ENCODE measurements at regions not wholly inside any gene's neighbourhood (a gene's known extent, or its start where the extent isn't known, plus 50 kb on each side); places are given as distances from the start of the nearest gene placed in this dataset.
"Not testable (repeated sequence)": the region's sequence is repeated elsewhere in the genome, so short reads cannot be mapped to it uniquely, and the experiment has no call there.

DNA sequence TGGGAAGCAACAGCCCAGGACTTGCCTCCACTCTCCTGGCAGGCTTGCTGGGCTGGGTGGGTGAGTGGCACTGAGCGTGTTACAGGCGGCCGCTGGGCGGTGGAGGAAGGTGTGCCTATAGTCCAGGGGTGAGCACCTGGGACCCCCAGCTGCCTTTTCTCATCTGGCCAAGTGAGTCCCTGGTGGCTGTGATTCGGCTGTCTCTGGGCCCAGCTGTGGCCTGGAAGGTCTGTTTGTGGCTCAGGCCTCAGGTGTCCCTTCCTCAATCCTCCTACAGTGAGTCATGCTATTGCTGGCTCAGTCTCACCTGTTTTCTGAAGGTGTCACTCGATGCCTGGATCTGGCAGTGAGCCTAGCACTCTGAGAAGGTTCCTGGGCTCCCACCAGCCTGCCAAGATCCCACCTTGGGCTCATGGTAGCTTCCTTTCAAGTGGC lies 564.2 kb downstream of the PTPRU start:
- no peak for DNase-seq

DNA sequence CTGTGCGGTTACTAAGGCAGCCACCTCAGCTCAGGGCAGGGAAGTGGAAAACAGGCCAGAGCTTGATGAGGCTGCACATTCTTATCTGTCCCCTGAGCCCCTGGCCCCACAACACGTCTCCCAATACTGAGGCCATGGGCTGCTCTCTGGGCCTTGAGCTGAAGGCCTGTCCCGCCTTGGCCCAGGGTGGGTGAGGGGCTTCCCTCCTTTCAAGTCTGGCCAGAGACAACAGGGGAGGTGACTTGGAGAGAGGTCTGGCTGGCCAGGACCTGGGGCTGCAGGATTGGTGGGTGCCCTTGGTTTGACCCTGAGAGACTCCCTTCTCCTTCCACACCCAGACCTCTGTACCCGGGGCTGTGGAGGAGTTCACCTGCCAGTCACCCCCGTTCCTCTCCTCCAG lies 563.8 kb downstream of the PTPRU start:
- DNase-seq: no peak

DNA sequence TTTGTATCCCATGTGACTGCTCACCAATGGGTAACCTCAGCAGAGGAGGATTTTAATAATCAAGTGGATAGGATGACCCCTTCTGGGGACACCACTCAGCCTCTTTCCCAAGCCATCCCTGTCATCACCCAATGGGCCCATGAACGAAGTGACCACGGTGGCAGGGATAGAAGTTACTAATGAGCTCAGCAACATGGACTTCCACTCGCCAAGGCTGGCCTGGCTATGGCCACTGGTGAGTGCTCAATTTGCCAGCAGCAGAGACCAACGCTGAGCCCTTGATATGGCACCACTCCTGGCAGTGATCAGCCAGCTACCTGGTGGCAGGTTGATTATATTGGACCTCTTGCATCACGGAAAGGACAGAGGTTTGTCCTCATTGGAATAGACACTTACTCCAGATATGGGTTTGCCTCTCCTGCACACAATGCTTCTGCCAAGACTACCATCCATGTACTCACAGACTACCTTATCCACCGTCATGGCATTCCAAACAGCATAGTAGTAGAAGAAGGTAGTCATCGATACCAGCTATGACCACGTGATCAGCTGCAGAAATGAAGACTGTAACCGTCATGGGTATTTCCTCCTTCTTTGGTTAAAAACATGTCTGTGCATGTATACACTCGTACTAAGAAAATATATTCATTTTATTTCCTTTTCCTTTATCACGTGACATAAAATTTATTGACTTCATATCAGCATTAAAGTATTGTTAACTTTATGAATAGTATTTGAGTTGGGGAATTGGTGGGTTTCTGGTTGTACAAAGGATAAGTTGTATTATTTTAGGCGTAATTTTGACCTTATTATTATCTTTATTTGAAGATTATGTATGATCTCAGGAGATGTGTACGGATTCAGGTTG lies 562.6 kb downstream of the PTPRU start:
- no peak for DNase-seq

DNA sequence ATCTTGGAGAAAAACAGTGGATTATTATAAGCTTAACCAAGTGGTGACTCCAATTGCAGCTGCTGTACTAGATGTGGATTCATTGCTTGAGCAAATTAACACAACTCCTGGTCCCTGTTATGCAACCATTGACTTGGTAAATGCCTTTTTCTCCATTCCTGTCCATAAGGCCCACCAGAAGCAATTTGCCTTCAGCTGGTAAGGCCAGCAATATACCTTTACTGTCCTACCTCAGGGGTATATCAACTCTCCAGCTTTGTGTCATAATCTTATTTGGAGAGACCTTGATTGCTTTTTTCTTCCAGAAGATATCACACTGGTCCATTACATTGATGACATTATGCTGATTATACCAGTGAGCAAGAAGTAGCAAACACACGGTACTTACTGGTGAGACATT lies 560.8 kb downstream of the PTPRU start:
- not testable (repeated sequence) for DNase-seq

DNA sequence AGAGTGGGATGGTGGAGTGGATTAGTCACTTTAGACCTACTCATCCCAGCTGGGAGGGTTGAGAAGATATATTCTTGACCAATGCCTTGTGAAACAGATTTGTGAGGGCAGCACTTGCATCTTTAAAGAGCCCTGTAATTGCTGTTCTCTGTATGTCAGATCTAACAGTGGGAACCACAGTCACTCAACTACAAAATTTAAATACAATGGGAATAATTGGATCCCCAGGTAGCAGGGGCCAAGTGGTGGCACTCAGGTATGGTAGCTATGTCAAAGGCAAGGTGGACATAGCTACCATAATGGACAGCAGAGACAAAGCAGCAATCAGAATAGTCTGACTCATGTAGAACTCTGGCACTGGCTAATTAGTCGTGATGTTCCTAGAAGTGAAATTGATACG lies 559.6 kb downstream of the PTPRU start:
- not testable (repeated sequence) for DNase-seq

DNA sequence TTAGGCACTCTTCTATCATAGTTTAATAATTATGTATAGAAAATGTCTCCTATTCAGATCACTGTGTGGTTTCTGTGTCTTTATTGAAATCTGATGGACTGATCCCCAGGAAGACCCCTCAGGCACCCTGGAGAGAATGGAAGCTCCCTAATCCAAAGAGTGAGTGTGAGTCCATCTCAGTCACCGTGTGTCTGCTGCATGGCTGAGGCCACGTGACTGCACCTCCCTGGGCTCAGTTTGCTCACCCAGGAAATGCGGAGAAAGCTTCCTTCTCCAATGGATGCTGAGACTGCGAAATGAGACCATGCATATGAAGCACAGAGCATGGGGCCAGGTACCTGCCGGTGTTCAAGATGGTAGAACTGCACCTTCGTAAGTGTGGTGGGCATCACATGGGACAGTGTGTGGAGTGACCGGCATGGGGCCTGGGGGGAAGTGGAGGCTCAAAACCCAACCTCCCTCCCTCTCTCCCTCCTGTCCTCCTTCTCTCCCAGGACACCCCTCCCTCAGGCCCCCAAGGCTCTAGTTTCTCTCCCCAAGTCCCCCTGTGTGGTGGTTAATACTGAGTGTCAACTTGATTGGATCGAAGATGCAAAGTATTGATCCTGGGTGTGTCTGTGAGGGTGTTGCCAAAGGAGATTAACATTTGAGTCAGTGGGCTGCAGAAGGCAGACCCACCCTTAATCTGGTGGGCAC lies 557.5 kb downstream of the PTPRU start:
- DNase-seq: no peak

DNA sequence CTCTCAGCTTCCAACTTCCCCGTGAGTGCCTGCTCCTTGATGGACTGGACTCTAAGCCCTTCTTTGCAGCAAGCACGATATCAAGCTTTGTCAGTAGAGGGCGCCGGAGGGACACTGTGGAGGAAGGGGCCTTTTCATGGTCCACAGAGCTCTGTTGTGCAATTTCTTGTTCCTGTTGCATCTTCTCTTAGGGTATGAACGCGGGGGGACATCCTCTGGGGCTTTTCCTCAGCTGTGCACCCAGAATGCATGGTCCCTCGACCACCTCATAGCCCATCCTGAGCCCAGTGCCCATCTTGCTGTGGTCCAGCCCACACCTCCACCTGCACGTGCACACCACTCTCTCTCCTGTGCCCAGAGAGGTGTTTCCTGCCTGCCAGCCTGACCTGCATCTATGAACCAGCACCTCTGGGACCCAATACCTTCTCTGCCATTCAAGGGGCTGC lies 556.8 kb downstream of the PTPRU start:
- DNase-seq: peak; percentile 79 to 86

DNA sequence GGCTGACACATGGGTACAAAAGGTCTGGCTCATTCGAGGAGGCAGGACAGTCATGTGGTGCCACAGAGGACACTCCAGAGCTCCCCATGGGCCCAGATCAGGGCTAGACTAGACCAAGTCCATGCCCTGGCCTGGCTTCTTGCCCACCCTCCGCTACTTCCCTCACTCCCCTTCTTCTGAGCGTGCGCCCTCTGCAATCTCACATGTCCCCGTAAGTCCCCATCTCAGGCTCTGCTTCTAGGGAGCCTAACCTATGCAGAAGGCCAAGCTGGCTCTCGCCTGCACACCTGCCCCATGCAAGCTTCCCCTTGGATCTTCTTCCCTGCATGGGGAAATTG lies 553.6 kb downstream of the PTPRU start:
- no peak for DNase-seq

DNA sequence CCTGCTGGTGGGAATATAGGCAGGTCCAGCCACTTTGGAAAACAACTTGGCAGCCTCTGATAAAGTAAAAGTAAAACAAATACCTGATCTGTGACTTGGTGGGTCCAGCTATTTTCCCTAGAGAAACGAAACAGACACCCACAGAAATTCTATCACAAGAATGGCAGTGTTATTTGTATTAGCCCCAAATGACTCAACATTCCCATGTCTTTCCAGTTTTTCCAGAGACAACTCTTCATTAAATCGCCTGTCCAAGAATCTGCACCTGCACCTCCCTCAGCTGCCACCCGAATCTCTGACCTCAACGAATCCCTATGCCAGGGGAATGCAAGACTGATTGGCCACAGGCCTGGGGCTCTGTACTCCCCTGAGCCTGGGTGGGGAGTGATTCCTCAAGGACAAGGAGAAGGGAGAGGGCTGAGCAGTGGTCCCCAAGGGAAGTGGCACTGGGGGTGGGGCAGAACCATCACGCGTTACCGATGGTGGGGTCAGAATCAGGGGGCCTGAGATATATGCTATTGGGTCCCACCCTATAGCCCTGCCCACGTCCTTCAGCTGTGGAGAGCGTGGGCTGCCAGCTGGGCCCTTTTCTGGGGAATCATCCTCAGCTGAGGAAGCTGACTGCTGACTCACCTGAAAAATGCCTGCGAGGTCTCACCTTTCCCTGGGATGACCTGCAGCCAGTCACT lies 553.0 kb downstream of the PTPRU start:
- DNase-seq: no peak

DNA sequence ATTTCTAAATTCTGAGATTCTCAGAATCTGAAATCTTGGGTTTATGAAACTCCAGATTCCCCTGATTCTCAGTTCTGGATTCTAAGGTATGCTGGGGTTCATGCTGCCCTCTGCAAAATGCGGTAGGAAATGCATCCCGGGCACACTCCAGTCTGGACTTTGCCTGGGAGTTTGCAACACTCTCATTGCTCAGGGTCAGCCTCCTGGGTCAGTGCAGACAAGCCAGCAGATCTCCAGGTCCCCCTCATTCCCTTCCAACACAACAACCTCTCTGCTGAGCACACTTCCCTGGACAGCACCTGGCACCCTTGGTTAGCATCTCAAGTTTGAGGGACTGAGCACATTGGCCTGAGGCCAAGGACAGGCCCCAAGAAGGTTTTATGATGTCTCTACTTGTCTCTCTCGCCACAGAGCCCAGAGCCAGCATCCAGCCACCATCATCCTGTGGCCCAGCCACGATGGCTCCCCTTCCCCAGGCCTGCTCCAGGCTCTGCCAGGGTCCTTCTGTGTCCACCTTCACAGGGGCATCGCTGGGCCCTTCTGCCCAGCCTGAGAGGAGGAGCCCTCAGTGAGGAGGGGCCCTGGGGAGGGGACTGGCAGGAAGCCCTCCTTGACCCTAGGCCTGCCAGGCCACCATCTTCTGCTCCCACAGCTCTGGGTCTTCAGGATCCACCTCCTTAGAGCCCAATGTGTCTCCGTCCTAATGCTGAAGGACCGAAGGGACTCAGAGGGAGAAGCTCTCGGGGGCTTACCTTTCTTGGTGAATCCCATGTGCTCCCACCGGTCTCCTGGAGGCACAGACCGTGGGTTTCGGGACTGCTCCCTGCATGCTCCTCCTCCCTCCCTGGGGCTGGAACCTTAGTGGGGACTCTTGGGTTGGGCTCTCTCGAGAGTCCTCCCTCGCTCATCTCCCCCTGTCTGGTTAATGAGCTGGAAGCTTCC lies 550.7 kb downstream of the PTPRU start:
- DNase-seq: no peak

DNA sequence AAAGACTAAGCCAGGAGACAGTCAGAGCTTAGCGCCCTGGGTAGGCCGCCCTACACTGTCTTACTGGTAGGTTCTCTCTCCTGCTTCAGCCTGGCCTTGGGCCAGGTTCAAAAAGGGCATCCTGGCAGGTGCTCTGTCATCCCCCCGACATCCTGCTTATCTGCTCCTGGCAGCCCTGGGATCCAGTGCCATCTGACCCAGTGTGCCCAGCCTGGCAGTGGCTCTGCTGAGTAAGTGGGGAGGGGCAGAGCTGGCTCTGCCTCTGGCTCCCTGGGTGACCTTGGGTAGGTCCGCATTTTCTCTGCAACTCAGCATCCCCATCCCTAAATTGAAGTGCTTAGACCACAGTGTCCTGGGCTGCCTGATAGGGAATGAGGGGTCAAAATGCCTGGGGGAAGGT lies 549.9 kb downstream of the PTPRU start:
- DNase-seq: peak in 1 of 2 experiments; percentile 43

DNA sequence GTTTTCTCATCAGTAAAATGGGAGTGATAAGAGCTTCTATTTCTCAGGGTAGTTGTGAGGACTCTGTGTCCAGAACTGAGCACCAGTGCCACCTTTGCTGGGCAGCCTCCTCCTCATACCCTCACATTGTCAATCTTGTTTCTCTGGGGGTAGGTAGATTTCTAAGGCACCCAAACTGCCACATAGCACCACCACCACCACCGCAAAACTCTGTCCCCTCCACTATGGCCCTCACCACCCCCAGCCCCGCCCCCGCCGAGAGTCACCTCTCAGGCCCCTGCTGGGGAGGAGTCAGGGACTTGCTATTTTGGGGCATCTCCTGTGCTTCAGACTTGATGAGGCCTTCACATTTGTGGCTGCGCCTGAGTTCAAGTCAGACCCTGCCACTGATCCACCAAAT lies 549.2 kb downstream of the PTPRU start:
- no peak for DNase-seq

DNA sequence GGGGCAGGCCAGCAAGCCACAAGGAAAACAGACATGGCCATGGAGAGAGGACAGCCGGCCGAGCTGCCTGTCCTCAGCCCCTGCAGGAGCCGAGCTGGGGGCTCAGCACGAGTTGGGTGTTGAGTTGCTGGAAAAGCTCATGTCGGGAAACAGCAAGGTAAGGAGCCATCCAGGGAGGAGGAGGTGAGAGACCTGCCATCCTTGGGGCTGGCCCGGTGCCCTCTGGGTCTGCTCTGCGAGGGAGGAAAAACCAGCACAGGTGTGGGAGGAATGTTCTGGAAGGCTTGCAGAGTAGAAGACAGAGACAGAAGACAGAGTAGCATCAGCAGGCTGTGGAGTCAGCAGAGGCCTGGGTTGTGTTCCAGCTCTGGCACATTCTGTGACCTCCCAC lies 548.8 kb downstream of the PTPRU start:
- no peak for DNase-seq

DNA sequence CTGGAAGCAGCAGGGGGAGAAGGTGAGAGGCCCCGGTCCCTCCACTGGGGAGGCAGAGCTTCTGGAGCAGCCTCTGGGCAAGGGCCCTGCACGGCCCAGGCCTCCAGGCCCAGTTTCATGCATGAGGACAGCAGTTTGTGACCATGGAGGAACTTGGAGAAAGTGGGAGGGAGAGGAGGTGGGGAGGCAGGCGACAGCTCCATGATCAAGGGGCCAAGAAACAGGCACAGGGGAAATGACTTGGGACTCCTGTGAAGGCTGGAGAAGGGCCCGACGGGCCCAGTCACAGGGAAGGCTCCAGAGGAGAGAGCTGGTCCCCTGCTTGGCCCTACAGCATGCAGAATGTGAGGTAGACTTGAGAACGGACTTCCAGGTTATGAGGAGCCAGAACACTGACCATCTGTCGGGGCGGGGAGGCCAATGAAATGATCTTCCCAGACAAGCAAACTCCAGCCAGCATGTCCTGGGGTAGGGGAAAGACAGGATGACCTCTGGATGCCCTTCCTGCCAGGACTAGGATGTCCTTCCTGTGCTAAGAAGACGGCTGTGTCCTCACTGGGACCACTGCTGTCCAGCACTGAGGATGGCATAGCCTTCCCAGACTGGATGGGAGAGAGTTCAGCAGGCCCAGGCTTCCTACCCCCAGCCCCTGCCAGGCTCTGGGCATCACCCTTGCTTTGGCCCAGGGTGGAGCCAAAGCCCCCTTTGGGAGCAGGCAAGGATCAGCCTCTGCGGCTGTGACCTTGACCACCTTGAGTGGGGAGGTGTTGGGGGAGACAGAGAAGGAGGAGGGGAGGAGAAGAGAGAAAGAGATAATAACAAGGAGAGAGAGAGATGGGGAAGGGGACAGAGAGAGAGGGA lies 548.2 kb downstream of the PTPRU start:
- no peak for DNase-seq

DNA sequence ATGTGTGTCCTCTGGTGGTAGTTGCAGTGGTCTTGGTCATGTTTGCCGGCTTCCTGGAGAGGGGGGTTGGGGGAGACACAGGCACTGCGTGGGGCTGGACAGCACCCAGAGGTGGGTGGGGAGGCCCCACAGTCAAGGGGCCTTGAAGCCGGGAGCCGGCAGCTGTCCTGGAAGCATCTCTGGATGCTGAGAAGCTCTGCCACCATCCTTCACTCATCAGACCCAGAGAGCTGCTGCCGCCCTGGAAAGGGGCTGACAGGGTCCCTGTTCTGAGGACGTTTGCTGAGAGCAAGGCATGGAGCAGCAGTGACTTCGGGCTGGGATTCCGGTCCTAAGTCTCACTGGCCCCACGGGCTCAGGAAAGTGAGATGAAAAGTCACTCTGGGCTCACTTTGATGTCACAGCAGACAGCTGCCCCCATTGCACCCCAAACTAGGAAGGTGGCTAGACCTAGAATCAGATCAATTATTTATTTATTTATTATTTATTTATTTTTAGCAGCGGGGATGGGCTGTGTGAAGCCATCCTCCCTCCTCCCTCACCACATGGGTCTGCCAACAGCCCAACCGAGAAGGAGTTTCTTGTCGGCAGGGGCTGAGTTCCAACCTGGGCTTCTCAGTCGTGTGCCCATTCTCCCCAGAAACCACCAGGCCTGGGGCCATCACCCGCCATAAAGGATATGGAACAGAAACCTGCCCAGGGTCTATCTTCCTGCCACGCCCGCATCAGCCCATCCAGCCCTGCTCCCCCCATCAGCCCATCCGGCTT lies 547.4 kb downstream of the PTPRU start:
- DNase-seq: no peak

DNA sequence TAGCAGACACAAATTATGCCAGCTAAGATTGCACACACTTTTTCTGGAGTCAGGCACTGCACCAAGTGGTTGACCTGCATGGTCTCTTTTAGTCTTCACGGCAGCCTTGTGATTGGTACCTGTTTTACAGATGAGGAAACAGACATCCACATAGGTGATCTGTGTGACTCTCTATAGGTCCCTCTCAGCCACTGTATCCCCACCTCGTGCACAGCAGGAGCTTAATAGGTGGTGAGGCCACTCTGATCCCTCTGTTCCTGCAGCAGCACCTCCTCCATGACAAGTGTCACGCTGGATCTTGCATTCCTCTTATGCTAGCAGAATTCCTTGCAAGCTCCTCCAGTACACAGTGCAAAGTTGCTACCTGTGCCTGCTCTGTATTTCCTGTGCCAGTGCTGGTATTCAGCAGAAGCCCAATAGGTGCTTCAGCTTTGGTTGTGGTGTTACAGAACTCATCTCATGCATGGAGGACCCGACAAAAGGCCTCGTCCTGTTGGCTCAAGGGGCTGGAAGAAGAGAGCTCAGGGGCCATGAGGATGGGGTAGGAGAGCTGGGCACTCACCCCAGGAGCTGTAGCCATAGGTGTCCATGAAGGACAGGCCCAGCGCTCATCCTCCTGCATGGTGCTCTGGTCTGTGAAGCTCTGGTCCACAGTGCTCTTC lies 546.7 kb downstream of the PTPRU start:
- DNase-seq: no peak

DNA sequence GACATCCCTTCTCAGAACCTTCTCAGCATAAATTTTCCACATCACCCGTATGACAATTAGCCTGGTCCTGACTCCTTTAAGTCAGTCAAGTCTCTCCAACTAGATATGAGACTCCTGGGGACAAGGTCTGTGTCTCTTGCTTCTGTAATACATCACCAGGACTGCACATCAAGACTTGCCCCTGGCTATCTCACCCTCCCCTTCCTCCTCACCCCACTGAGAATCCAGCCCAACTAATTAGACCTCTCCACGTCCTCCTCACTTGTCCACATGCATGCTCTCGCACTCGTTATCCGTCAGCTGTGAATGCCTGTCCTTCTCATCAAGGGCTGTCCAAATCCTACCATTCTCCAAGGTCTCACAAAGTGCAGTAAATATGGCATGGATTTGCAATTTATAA lies 542.8 kb downstream of the PTPRU start:
- DNase-seq: no peak

DNA sequence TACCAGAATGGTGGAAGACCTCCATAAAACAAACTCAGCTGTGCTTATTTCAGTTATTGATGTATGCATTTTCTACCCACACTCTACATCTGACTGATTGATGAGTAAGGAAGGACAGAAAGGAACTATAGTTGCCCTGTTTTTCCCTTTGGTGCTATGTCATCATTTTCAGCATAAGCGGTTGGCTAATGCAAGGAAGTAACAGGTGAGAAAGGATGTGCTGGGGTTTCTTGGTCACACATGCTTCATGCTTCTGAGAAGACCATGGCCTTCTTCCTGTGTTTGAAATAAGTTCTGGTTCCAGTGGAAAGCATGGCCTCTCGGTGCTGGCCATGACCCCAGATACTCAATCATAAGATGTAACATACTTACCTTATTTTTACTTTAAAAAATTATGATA lies 541.2 kb downstream of the PTPRU start:
- no peak for DNase-seq

DNA sequence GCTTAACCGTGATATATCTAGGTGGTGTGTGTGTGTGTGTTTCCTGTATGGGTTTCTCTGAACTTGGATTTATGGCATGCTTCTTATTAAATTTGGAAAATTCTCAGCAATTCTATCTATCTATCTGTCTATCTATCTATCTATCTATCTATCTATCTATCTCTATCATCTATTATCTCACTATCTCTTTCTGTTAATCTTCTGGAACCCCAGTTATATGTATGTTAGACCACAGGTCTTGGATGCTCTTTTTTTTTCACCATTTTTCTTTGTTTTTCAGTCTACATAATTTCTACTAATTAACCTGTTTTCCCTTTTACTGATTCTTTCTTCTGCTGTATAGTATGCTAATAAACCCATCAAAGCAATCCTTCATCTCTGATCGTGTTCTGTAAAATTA lies 538.0 kb downstream of the PTPRU start:
- no peak for DNase-seq

DNA sequence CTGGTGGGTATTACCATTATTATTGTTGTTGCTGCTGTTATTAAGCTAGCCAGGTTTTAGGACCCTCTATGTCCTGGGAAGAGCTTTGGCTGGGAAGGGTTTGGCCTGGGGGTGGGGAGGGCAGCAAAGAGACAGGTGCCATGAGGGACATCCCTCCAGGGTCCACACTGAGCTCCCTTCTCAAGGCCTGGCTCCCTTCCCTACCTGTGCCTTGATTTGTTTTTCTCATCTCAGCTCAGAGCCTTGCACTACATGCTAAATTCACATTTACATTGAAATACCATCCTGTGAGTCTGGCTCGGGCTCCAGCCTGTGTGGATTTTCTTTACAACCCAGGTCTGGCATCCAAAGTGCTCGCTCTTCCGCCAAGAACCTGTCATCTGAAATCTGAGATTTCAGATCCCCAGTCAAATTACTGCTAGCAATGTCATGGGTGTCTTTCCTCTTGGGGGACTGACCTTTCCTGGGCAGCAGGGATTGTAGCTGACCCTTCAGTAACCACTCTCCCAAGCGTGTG lies 536.3 kb downstream of the PTPRU start:
- DNase-seq: no peak
